SU-DHL-6 (cell line): ENCODE measurements at regions not wholly inside any gene's neighbourhood (a gene's known extent, or its start where the extent isn't known, plus 50 kb on each side); places are given as distances from the start of the nearest gene placed in this dataset.

Experiments used
- H2AFZ ChIP-seq: fragments of 200-600 bp; sonication (generic); 2 replicates; pipeline ENCODE4 v1.6.1; 2014; ENCODE audit warnings: low read depth, mild to moderate bottlenecking, moderate library complexity, mixed read lengths, antibody characterized with exemption, low read length; ENCODE audit not compliant: severe bottlenecking
- H3F3A ChIP-seq: fragments of 200-600 bp; shearing (Covaris generic); 2 replicates; pipeline ENCODE4 v1.6.0; 2016; ENCODE audit warnings: antibody characterized with exemption, mild to moderate bottlenecking; ENCODE audit not compliant: insufficient read depth
- H3K27ac ChIP-seq: fragments of 200-600 bp; sonication (generic); 2 replicates; pipeline ENCODE4 v1.5.1; 2016; ENCODE audit warnings: low read depth, mild to moderate bottlenecking, low read length, moderate library complexity, mixed read lengths
- H3K27me3 ChIP-seq: fragments of 200-600 bp; sonication (generic), shearing (Covaris generic); 2 replicates; pipeline ENCODE4 v1.6.0; 2014; ENCODE audit warnings: mild to moderate bottlenecking, low read length
- H3K36me3 ChIP-seq: fragments of 200-600 bp; sonication (generic); 2 replicates; pipeline ENCODE4 v1.6.1; 2014; ENCODE audit warnings: mild to moderate bottlenecking, low read length, mixed read lengths
- H3K4me2 ChIP-seq: fragments of 300-600, 200-600 bp; shearing (Covaris generic), sonication (generic); 2 replicates; pipeline ENCODE4 v1.6.0; 2014; ENCODE audit warnings: low read length, low read depth, mild to moderate bottlenecking; ENCODE audit not compliant: poor library complexity, severe bottlenecking
- H3K4me3 ChIP-seq: fragments of 200-600 bp; sonication (generic); 2 replicates; pipeline ENCODE4 v1.5.1; 2014; ENCODE audit warnings: antibody characterized with exemption, low read length, mild to moderate bottlenecking, mixed read lengths; ENCODE audit not compliant: insufficient read depth, poor library complexity, severe bottlenecking
- H3K79me2 ChIP-seq: fragments of 200-600 bp; sonication (generic); 2 replicates; pipeline ENCODE4 v1.6.1; 2014; ENCODE audit warnings: mild to moderate bottlenecking, low read length, moderate library complexity; ENCODE audit not compliant: insufficient read depth
- H3K9ac ChIP-seq: fragments of 200-600 bp; sonication (generic); 2 replicates; pipeline ENCODE4 v1.7.0; 2014; ENCODE audit warnings: mild to moderate bottlenecking, low read length
- H3K9me2 ChIP-seq: fragments of 200-600 bp; sonication (generic); replicated peaks from 2 replicates; pipeline ENCODE4 v1.6.1; 2014; ENCODE audit warnings: low read length; ENCODE audit not compliant: insufficient read depth
- H3K9me3 ChIP-seq: fragments of 200-600 bp; sonication (generic); 2 replicates; pipeline ENCODE4 v1.6.1; 2014; ENCODE audit warnings: low read length, mixed read lengths; ENCODE audit not compliant: insufficient read depth
- H4K20me1 ChIP-seq: fragments of 200-600 bp; sonication (generic); 2 replicates; pipeline ENCODE4 v1.6.1; 2014; ENCODE audit warnings: low read depth, mild to moderate bottlenecking, antibody characterized with exemption, low read length, moderate library complexity, mixed read lengths
- CTCF ChIP-seq: fragments of 200-600 bp; sonication (generic); IDR thresholded peaks from one replicate; pipeline ENCODE4 v1.5.1; 2017; ENCODE audit warnings: antibody characterized with exemption, mild to moderate bottlenecking, low read length, moderate library complexity; ENCODE audit not compliant: insufficient read depth, poor library complexity, severe bottlenecking
- EZH2phosphoT487 ChIP-seq: fragments of 200-600 bp; sonication (generic), shearing (Covaris generic); conservative IDR thresholded peaks from 2 replicates; pipeline ENCODE4 v1.6.1; 2018; ENCODE audit warnings: mild to moderate bottlenecking, antibody characterized with exemption, low read length, moderate library complexity, mixed read lengths

- no peak overlapping the region for H3K4me2 ChIP-seq
Measured at GRCh38 chr10:78576276-78576675, 492.5 kb upstream of the ZMIZ1 start.

GRCh38 chr10:78577712-78578111 lies 491.1 kb upstream of the ZMIZ1 start:
- Histone ChIP-seq H3K9ac (no peak overlapping the region), H3K4me3 (no peak overlapping the region), H3K36me3 (no peaks in the 10 kb centered on the region), H4K20me1 (no peaks in the 10 kb centered on the region), H3K9me2 (no peaks in the 10 kb centered on the region), H3K27me3 (no peaks in the 10 kb centered on the region), H3K9me3 (no peaks in the 10 kb centered on the region), H3K4me2 (no peak overlapping the region), H3F3A (no peaks in the 10 kb centered on the region), H3K79me2 (no peaks in the 10 kb centered on the region), H2AFZ (no peak overlapping the region), H3K27ac (no peak overlapping the region)
- TF ChIP-seq CTCF = no peak
- TF ChIP-seq EZH2phosphoT487 = no peak

More at GRCh38 chr10:78576276-78576675, 492.5 kb upstream of the ZMIZ1 start:
- H3K9me2 ChIP-seq = no peaks in the 10 kb centered on the region
- H3K36me3 ChIP-seq = no peaks in the 10 kb centered on the region
- H3K9ac ChIP-seq = no peak overlapping the region
- H3K27me3 ChIP-seq = no peaks in the 10 kb centered on the region
- H3K79me2 ChIP-seq = no peaks in the 10 kb centered on the region
- H3K27ac ChIP-seq = no peak overlapping the region
- H3K4me3 ChIP-seq = no peak overlapping the region
- no peaks in the 10 kb centered on the region for H3F3A ChIP-seq
- no peak overlapping the region for H2AFZ ChIP-seq
- no peak for TF ChIP-seq EZH2phosphoT487
- no peak for TF ChIP-seq CTCF
- no peaks in the 10 kb centered on the region for H4K20me1 ChIP-seq
- H3K9me3 ChIP-seq = no peaks in the 10 kb centered on the region

- Histone ChIP-seq H3K9me3 (no peaks in the 10 kb centered on the region), H4K20me1 (no peaks in the 10 kb centered on the region), H3K4me3 (no peak overlapping the region), H3K27ac (no peak overlapping the region), H3K4me2 (no peak overlapping the region), H3K9me2 (no peaks in the 10 kb centered on the region), H2AFZ (no peak overlapping the region), H3K79me2 (no peaks in the 10 kb centered on the region), H3K27me3 (no peaks in the 10 kb centered on the region), H3K36me3 (no peaks in the 10 kb centered on the region), H3F3A (no peaks in the 10 kb centered on the region), H3K9ac (no peak overlapping the region)
- TF ChIP-seq EZH2phosphoT487 = no peak
- TF ChIP-seq CTCF = no peak
Measured at GRCh38 chr10:78578929-78579328, 489.8 kb upstream of the ZMIZ1 start.
